PC-9 (cell line): ENCODE measurements at regions not wholly inside any gene's neighbourhood (a gene's known extent, or its start where the extent isn't known, plus 50 kb on each side); places are given as distances from the start of the nearest gene placed in this dataset.

Source experiments
- EZH2 ChIP-seq: fragments of 200-600 bp; sonication (generic); IDR thresholded peaks from 2 replicates; pipeline ENCODE4 v1.8.0; 2017; ENCODE audit warnings: antibody characterized with exemption, low read depth
- TF ChIP-seq, protein P1 (sequence below): fragments of 200-600 bp; sonication (generic); conservative IDR thresholded peaks from 2 replicates; pipeline ENCODE4 v1.6.1; 2017; ENCODE audit warnings: mixed run types, antibody characterized with exemption, mild to moderate bottlenecking, moderate library complexity

DNA sequence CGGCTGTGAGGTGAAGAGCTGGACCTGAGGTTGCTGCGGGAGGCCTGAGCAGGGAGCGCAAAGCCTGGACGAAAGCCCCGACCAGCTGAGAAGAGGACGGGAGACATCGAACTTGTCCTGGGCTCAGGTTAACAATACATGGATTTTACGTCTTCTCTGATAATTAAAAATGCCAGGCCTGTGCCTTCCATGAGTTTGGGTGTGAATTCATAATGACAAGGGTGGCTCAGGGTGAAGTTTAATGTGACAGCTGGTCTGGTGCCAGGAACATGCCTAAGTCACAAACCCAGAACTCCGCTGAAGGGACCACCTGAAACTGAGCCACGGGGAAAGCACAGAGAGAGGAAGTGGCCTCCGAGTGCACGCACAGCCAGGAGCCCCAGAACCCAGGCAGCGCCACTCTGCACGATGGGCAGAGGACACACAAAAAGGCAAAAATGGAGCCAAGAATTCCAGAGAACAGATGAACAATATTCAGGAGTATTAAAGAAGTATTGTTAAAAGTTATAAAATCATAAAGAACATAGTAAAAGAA is 150.1 kb upstream of the RPS6KA2 start:
- TF ChIP-seq, protein P1, sequence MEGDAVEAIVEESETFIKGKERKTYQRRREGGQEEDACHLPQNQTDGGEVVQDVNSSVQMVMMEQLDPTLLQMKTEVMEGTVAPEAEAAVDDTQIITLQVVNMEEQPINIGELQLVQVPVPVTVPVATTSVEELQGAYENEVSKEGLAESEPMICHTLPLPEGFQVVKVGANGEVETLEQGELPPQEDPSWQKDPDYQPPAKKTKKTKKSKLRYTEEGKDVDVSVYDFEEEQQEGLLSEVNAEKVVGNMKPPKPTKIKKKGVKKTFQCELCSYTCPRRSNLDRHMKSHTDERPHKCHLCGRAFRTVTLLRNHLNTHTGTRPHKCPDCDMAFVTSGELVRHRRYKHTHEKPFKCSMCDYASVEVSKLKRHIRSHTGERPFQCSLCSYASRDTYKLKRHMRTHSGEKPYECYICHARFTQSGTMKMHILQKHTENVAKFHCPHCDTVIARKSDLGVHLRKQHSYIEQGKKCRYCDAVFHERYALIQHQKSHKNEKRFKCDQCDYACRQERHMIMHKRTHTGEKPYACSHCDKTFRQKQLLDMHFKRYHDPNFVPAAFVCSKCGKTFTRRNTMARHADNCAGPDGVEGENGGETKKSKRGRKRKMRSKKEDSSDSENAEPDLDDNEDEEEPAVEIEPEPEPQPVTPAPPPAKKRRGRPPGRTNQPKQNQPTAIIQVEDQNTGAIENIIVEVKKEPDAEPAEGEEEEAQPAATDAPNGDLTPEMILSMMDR: no peak
- no peak for TF ChIP-seq EZH2
